Tibial nerve (tissue), 3 donors: ENCODE measurements at regions not wholly inside any gene's neighbourhood (a gene's known extent, or its start where the extent isn't known, plus 50 kb on each side); places are given as distances from the start of the nearest gene placed in this dataset.

Source experiments
- POLR2A ChIP-seq, 2 donors: fragments of 450-650 bp; IDR thresholded peaks; one replicate each; pipeline ENCODE4 v1.6.1; 2017; ENCODE audit warnings: antibody characterized with exemption in 2 of 2, mild to moderate bottlenecking in 2 of 2, moderate library complexity in 2 of 2
- TF ChIP-seq, protein P1 (sequence below), 5 experiments: fragments of 200-600 bp in 3 of 5; fragments of 450-650 bp in 2 of 5; sonication (generic) in 3 of 5; IDR thresholded peaks; one replicate each; pipeline ENCODE4 v1.5.1; 2016 to 2019; ENCODE audit warnings: antibody characterized with exemption in 5 of 5, mild to moderate bottlenecking in 3 of 5, moderate library complexity in 2 of 5

DNA sequence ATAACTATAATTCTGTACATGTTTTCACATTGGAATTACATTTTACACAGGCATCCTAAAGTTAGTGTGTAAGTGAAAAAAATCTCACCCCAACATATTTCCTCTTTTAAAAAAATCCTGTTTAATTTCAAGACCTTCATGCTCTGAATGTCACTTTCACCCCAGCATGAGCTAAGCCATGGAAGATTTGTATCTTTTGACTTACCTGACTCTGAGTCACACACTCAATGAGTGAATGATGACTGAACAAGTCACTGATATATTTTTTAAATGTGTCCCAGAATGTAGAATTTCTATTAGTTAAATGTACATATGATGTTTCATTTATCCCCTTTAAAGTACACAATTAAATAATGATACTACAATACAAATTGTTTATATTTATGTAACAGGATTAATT lies 199.9 kb upstream of the RBMS3 start:
- TF ChIP-seq, protein P1, sequence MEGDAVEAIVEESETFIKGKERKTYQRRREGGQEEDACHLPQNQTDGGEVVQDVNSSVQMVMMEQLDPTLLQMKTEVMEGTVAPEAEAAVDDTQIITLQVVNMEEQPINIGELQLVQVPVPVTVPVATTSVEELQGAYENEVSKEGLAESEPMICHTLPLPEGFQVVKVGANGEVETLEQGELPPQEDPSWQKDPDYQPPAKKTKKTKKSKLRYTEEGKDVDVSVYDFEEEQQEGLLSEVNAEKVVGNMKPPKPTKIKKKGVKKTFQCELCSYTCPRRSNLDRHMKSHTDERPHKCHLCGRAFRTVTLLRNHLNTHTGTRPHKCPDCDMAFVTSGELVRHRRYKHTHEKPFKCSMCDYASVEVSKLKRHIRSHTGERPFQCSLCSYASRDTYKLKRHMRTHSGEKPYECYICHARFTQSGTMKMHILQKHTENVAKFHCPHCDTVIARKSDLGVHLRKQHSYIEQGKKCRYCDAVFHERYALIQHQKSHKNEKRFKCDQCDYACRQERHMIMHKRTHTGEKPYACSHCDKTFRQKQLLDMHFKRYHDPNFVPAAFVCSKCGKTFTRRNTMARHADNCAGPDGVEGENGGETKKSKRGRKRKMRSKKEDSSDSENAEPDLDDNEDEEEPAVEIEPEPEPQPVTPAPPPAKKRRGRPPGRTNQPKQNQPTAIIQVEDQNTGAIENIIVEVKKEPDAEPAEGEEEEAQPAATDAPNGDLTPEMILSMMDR (IDR thresholded peaks at IDR 0.05), result no peak
- no peak for TF ChIP-seq POLR2A (IDR thresholded peaks at IDR 0.05)
